GM12873 (cell line): ENCODE measurements at regions not wholly inside any gene's neighbourhood (a gene's known extent, or its start where the extent isn't known, plus 50 kb on each side); places are given as distances from the start of the nearest gene placed in this dataset.

ENCODE experiments used
- TF ChIP-seq, protein P1 (sequence below): IDR thresholded peaks from 2 replicates; pipeline ENCODE4 v1.5.1; 2012; ENCODE audit warnings: low read depth, mild to moderate bottlenecking, moderate library complexity, low read length, control low read depth; ENCODE audit not compliant: insufficient read depth; ENCODE audit errors: missing control alignments

GRCh38 chr15:98440917-98441316 is 207.4 kb upstream of the IGF1R start:
- TF ChIP-seq, protein P1, sequence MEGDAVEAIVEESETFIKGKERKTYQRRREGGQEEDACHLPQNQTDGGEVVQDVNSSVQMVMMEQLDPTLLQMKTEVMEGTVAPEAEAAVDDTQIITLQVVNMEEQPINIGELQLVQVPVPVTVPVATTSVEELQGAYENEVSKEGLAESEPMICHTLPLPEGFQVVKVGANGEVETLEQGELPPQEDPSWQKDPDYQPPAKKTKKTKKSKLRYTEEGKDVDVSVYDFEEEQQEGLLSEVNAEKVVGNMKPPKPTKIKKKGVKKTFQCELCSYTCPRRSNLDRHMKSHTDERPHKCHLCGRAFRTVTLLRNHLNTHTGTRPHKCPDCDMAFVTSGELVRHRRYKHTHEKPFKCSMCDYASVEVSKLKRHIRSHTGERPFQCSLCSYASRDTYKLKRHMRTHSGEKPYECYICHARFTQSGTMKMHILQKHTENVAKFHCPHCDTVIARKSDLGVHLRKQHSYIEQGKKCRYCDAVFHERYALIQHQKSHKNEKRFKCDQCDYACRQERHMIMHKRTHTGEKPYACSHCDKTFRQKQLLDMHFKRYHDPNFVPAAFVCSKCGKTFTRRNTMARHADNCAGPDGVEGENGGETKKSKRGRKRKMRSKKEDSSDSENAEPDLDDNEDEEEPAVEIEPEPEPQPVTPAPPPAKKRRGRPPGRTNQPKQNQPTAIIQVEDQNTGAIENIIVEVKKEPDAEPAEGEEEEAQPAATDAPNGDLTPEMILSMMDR = no peak

- TF ChIP-seq, protein P1 = no peak
These were observed 206.7 kb upstream of the IGF1R start for GRCh38 chr15:98441599-98441998.

GRCh38 chr15:98442379-98442833 is 205.9 kb upstream of the IGF1R start:
- TF ChIP-seq, protein P1 = peak; percentile 91

DNA sequence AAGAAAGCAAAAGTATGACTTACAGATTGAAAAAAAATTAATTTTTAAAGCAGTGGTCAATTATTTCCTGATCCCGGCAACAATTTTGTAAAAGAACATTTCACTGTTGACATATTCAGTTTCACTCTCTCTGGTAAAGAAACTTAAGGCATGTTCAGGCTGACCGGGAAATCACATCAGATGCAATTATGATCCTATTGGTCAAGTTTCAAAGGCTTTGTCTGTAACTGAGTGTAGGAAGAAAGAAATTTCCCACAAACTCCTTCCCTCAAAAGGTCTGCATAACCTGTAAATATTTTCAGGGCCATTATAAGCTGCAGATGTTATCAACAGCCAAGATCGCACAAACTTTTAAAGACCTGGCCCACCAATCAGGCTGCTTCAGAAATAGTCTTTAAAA is 205.4 kb upstream of the IGF1R start:
- TF ChIP-seq, protein P1 = no peak

- TF ChIP-seq, protein P1 = no peak
These were observed 204.8 kb upstream of the IGF1R start for GRCh38 chr15:98443526-98443925.

DNA sequence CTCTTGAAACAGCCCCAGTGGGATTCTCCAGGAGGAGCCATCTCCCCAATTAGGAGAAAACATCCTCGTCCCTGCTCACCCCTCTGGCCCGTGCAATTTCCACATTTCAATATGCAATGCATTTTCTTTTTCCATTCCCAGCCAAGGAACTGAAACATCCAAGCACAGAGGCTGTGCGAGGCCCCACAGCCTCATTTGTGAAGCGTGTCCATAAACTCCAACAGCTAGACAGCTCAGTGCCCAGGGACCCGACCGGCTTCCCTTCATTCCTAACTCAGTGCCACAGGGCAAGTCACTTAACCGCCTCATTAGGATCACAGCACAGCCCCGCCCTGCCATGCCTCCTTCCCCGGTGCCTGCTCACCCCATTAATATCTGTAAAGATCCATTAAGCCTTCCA is 204.2 kb upstream of the IGF1R start:
- TF ChIP-seq, protein P1 = no peak

GRCh38 chr15:98445315-98445714 is 203.0 kb upstream of the IGF1R start:
- TF ChIP-seq, protein P1 = no peak
